ENCODE measurements at regions not wholly inside any gene's neighbourhood (a gene's known extent, or its start where the extent isn't known, plus 50 kb on each side); places are given as distances from the start of the nearest gene placed in this dataset.

DNA sequence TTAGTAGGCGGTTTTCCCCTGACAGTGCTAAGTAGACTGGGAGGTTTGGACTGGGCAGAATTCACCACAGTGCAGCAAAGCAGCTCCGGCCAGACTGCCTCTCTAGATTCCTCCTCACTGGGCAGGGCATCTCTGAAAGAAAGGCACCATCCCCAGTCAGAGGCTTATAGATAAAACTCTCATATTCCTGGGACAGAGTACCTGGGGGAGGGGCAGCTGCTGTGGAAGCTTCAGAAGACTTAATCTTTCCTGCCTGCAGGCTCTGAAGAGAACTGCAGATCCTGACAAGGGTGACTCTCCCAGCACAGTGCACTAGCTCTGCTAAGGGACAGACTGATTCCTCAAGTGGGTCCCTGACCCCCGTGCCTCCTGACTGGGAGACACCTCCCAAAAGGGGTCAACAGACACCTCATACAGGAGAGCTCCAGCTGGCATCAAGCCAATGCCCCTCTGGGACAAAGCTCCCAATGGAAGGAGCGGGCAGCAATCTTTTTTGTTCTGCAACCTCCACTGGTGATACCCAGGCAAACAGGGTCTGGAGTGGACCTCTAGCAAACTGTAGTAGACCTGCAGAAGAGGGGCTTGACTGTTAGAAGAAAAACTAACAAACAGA is 266.8 kb upstream of the CRIM1 start:
- H3F3A ChIP-seq (ENCODE audit: control insufficient read depth, insufficient read depth), result no peaks in the 10 kb centered on the region
- no peak for TF ChIP-seq CTCF (IDR thresholded peaks at IDR 0.05; ENCODE audit: low read depth, low read length, poor library complexity, severe bottlenecking)
- TF ChIP-seq EZH2phosphoT487 (IDR thresholded peaks at IDR 0.05; ENCODE audit: borderline replicate concordance, low read length), result no peak
- no peak overlapping the region for H3K4me2 ChIP-seq (ENCODE audit: low read length)
- H3K27me3 ChIP-seq (ENCODE audit: control insufficient read depth, low read length), result no peaks in the 10 kb centered on the region
- H4K20me1 ChIP-seq (ENCODE audit: control insufficient read depth, insufficient read depth, low read depth, low read length), result no peaks in the 10 kb centered on the region
- H3K27ac ChIP-seq (ENCODE audit: low read depth, low read length), result no peak overlapping the region
- H3K79me2 ChIP-seq (ENCODE audit: control insufficient read depth, low read length), result no peaks in the 10 kb centered on the region
- H3K36me3 ChIP-seq (ENCODE audit: control insufficient read depth, low read length), result no peaks in the 10 kb centered on the region
- H3K4me3 ChIP-seq (ENCODE audit: low read length), result no peak overlapping the region
- H3K4me1 ChIP-seq (ENCODE audit: control insufficient read depth, low read length), result no peaks in the 10 kb centered on the region
- no peaks in the 10 kb centered on the region for H3K9me2 ChIP-seq (replicated peaks; ENCODE audit: control insufficient read depth, low read length)
- no peaks in the 10 kb centered on the region for H3K9me3 ChIP-seq (ENCODE audit: control insufficient read depth, insufficient read depth, low read length)

GRCh38 chr2:36087344-36087743 is 268.2 kb upstream of the CRIM1 start:
- no peaks in the 10 kb centered on the region for H4K20me1 ChIP-seq (ENCODE audit: control insufficient read depth, insufficient read depth, low read depth, low read length)
- TF ChIP-seq EZH2phosphoT487 (IDR thresholded peaks at IDR 0.05; ENCODE audit: borderline replicate concordance, low read length), result no peak
- TF ChIP-seq CTCF (IDR thresholded peaks at IDR 0.05; ENCODE audit: low read depth, low read length, poor library complexity, severe bottlenecking), result no peak

DNA sequence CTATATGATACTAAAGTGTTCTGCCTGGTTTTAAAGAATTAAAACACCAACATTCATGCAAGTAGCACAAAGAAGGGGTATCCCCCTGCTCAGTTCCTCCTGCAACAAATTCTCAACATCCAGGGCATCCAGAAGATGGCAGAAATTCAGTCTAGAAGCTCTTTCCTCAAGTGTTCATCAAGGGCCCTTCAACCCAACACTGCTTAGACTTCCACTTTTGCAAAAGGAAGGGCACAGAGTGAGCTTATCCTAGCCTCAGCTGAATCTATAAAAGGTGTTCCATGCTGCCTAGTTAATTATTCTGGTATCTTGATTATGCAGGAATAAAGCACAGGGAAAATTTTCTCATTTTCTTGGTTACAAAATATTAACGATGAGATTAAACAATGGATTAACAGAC is 275.8 kb upstream of the CRIM1 start:
- Histone ChIP-seq H3K79me2 (ENCODE audit: control insufficient read depth, low read length) (no peaks in the 10 kb centered on the region), H3K27me3 (ENCODE audit: control insufficient read depth, low read length) (no peaks in the 10 kb centered on the region), H3K4me1 (ENCODE audit: control insufficient read depth, low read length) (no peaks in the 10 kb centered on the region), H3K9me2 (replicated peaks; ENCODE audit: control insufficient read depth, low read length) (no peaks in the 10 kb centered on the region), H3K9me3 (ENCODE audit: control insufficient read depth, insufficient read depth, low read length) (no peaks in the 10 kb centered on the region), H3F3A (ENCODE audit: control insufficient read depth, insufficient read depth) (no peaks in the 10 kb centered on the region), H3K27ac (ENCODE audit: low read depth, low read length) (no peak overlapping the region), H3K4me2 (ENCODE audit: low read length) (no peak overlapping the region), H3K36me3 (ENCODE audit: control insufficient read depth, low read length) (no peaks in the 10 kb centered on the region), H3K4me3 (ENCODE audit: low read length) (no peak overlapping the region), H4K20me1 (ENCODE audit: control insufficient read depth, insufficient read depth, low read depth, low read length) (no peaks in the 10 kb centered on the region)
- TF ChIP-seq EZH2phosphoT487 (IDR thresholded peaks at IDR 0.05; ENCODE audit: borderline replicate concordance, low read length) (no peak), CTCF (IDR thresholded peaks at IDR 0.05; ENCODE audit: low read depth, low read length, poor library complexity, severe bottlenecking) (no peak)

More at GRCh38 chr2:36087344-36087743, 268.2 kb upstream of the CRIM1 start:
- H3K79me2 ChIP-seq (ENCODE audit: control insufficient read depth, low read length), result no peaks in the 10 kb centered on the region
- H3K4me3 ChIP-seq (ENCODE audit: low read length), result no peak overlapping the region
- H3F3A ChIP-seq (ENCODE audit: control insufficient read depth, insufficient read depth), result no peaks in the 10 kb centered on the region
- no peaks in the 10 kb centered on the region for H3K9me3 ChIP-seq (ENCODE audit: control insufficient read depth, insufficient read depth, low read length)
- H3K27me3 ChIP-seq (ENCODE audit: control insufficient read depth, low read length), result no peaks in the 10 kb centered on the region
- no peaks in the 10 kb centered on the region for H3K9me2 ChIP-seq (replicated peaks; ENCODE audit: control insufficient read depth, low read length)
- H3K4me1 ChIP-seq (ENCODE audit: control insufficient read depth, low read length), result no peaks in the 10 kb centered on the region
- H3K4me2 ChIP-seq (ENCODE audit: low read length), result no peak overlapping the region
- H3K36me3 ChIP-seq (ENCODE audit: control insufficient read depth, low read length), result no peaks in the 10 kb centered on the region
- H3K27ac ChIP-seq (ENCODE audit: low read depth, low read length), result no peak overlapping the region
